Dendritic cell treated with granulocyte-macrophage colony-stimulating factor and Interleukin-4, amounts not matched to agents 40 ng/mL and 50 ng/mL, for 4 days (primary cell): ENCODE measurements at regions not wholly inside any gene's neighbourhood (a gene's known extent, or its start where the extent isn't known, plus 50 kb on each side); places are given as distances from the start of the nearest gene placed in this dataset.
"Not testable (repeated sequence)": the region's sequence is repeated elsewhere in the genome, so short reads cannot be mapped to it uniquely, and the experiment has no call there.

Source experiments
- H3K27ac Mint-ChIP-seq: one replicate; pipeline ENCODE4 v1.8.0; 2022; ENCODE audit warnings: mild to moderate bottlenecking, mixed read lengths
- H3K27me3 Mint-ChIP-seq: one replicate; pipeline ENCODE4 v1.8.0; 2022; ENCODE audit warnings: mild to moderate bottlenecking, mixed read lengths
- H3K36me3 Mint-ChIP-seq: one replicate; pipeline ENCODE4 v1.8.0; 2022; ENCODE audit warnings: low read depth, mixed read lengths
- H3K4me1 Mint-ChIP-seq: one replicate; pipeline ENCODE4 v1.8.0; 2022; ENCODE audit warnings: low read depth, mixed read lengths
- H3K4me3 Mint-ChIP-seq: one replicate; pipeline ENCODE4 v1.8.0; 2022; ENCODE audit warnings: mild to moderate bottlenecking, moderate library complexity, mixed read lengths
- H3K9me3 Mint-ChIP-seq: one replicate; pipeline ENCODE4 v1.8.0; 2022; ENCODE audit warnings: mixed read lengths
- intact Hi-C: fragments of 100-400 bp; cut with micrococcal nuclease; formaldehyde crosslinking; loops from one replicate; pipeline ENCODE4 v1.15.0; 2022

GRCh38 chr1:209157546-209158249, 425.8 kb upstream of the CAMK1G start:
- Mint-ChIP-seq H3K36me3 (no peaks in the 10 kb centered on the region), H3K27me3 (no peaks in the 10 kb centered on the region), H3K27ac (no peak overlapping the region), H3K9me3 (no peaks in the 10 kb centered on the region), H3K4me3 (no peak overlapping the region), H3K4me1 (no peaks in the 10 kb centered on the region)
- intact Hi-C loops = no loop called here

- H3K36me3 Mint-ChIP-seq = no peaks in the 10 kb centered on the region
- H3K27ac Mint-ChIP-seq = no peak overlapping the region
- H3K9me3 Mint-ChIP-seq = no peaks in the 10 kb centered on the region
- H3K27me3 Mint-ChIP-seq = no peaks in the 10 kb centered on the region
- H3K4me1 Mint-ChIP-seq = no peaks in the 10 kb centered on the region
- H3K4me3 Mint-ChIP-seq = no peak overlapping the region
- intact Hi-C loops = no loop called here
Measured at GRCh38 chr1:209158851-209159250, 424.7 kb upstream of the CAMK1G start.

- intact Hi-C loops = no loop called here
- H3K9me3 Mint-ChIP-seq = no peaks in the 10 kb centered on the region
- no peaks in the 10 kb centered on the region for H3K27me3 Mint-ChIP-seq
- H3K27ac Mint-ChIP-seq = no peak overlapping the region
- H3K4me3 Mint-ChIP-seq = no peak overlapping the region
- H3K36me3 Mint-ChIP-seq = no peaks in the 10 kb centered on the region
- H3K4me1 Mint-ChIP-seq = no peaks in the 10 kb centered on the region
Measured at GRCh38 chr1:209160230-209160629, 423.3 kb upstream of the CAMK1G start.

- Mint-ChIP-seq H3K4me3 (no peak overlapping the region), H3K9me3 (no peaks in the 10 kb centered on the region), H3K36me3 (no peaks in the 10 kb centered on the region), H3K27ac (no peak overlapping the region), H3K27me3 (no peaks in the 10 kb centered on the region), H3K4me1 (no peaks in the 10 kb centered on the region)
- intact Hi-C loops = no loop called here
Measured at GRCh38 chr1:209162651-209163050, 420.9 kb upstream of the CAMK1G start.

- no peak overlapping the region for H3K27ac Mint-ChIP-seq
- intact Hi-C loops = no loop called here
- no peaks in the 10 kb centered on the region for H3K27me3 Mint-ChIP-seq
- no peaks in the 10 kb centered on the region for H3K4me1 Mint-ChIP-seq
- no peaks in the 10 kb centered on the region for H3K36me3 Mint-ChIP-seq
- H3K4me3 Mint-ChIP-seq = no peak overlapping the region
- peaks cover 12% of the 10 kb centered on the region for H3K9me3 Mint-ChIP-seq
Measured at GRCh38 chr1:209168204-209168603, 415.3 kb upstream of the CAMK1G start.

- Mint-ChIP-seq H3K27ac (no peak overlapping the region), H3K4me1 (no peaks in the 10 kb centered on the region), H3K9me3 (peaks cover 27% of the 10 kb centered on the region), H3K4me3 (no peak overlapping the region), H3K27me3 (no peaks in the 10 kb centered on the region), H3K36me3 (no peaks in the 10 kb centered on the region)
- intact Hi-C loops = no loop called here
Measured at GRCh38 chr1:209171151-209171550, 412.4 kb upstream of the CAMK1G start.

GRCh38 chr1:209172286-209172685, 411.2 kb upstream of the CAMK1G start:
- Mint-ChIP-seq H3K9me3 (peaks cover 30% of the 10 kb centered on the region), H3K27me3 (no peaks in the 10 kb centered on the region), H3K4me3 (no peak overlapping the region), H3K4me1 (no peaks in the 10 kb centered on the region), H3K36me3 (no peaks in the 10 kb centered on the region), H3K27ac (no peak overlapping the region)
- intact Hi-C loops = no loop called here

- peaks cover 34% of the 10 kb centered on the region for H3K9me3 Mint-ChIP-seq
- H3K27me3 Mint-ChIP-seq, H3K4me3 Mint-ChIP-seq, H3K36me3 Mint-ChIP-seq, H3K4me1 Mint-ChIP-seq, intact Hi-C loops, H3K27ac Mint-ChIP-seq: not testable (repeated sequence)
Measured at GRCh38 chr1:209172792-209173542, 410.5 kb upstream of the CAMK1G start.

- H3K9me3 Mint-ChIP-seq = peaks cover 34% of the 10 kb centered on the region
- H3K27me3 Mint-ChIP-seq, H3K27ac Mint-ChIP-seq, H3K4me1 Mint-ChIP-seq, H3K36me3 Mint-ChIP-seq, H3K4me3 Mint-ChIP-seq, intact Hi-C loops: not testable (repeated sequence)
Measured at GRCh38 chr1:209173796-209174195, 409.7 kb upstream of the CAMK1G start.

- Mint-ChIP-seq H3K4me1 (no peaks in the 10 kb centered on the region), H3K27ac (no peak overlapping the region), H3K27me3 (no peaks in the 10 kb centered on the region)
Measured at GRCh38 chr1:209176866-209177430, 406.6 kb upstream of the CAMK1G start.

GRCh38 chr1:209183195-209183594, 400.3 kb upstream of the CAMK1G start:
- Mint-ChIP-seq H3K4me1 (no peaks in the 10 kb centered on the region), H3K27ac (no peak overlapping the region), H3K4me3 (no peak overlapping the region), H3K27me3 (no peaks in the 10 kb centered on the region), H3K36me3 (no peaks in the 10 kb centered on the region), H3K9me3 (peaks cover 25% of the 10 kb centered on the region)
- intact Hi-C loops = no loop called here

More at GRCh38 chr1:209176866-209177430, 406.6 kb upstream of the CAMK1G start:
- Mint-ChIP-seq H3K4me3 (no peak overlapping the region), H3K9me3 (peaks cover 36% of the 10 kb centered on the region), H3K36me3 (no peaks in the 10 kb centered on the region)
- intact Hi-C loops = no loop called here

GRCh38 chr1:209187589-209187988, 395.9 kb upstream of the CAMK1G start:
- Mint-ChIP-seq H3K9me3 (peaks cover 16% of the 10 kb centered on the region), H3K4me3 (no peak overlapping the region), H3K27me3 (no peaks in the 10 kb centered on the region), H3K36me3 (no peaks in the 10 kb centered on the region), H3K27ac (no peak overlapping the region), H3K4me1 (no peaks in the 10 kb centered on the region)
- intact Hi-C loops = no loop called here

GRCh38 chr1:209190591-209191261, 392.8 kb upstream of the CAMK1G start:
- H3K9me3 Mint-ChIP-seq = peaks cover 10% of the 10 kb centered on the region
- H3K36me3 Mint-ChIP-seq = no peaks in the 10 kb centered on the region
- H3K27me3 Mint-ChIP-seq = no peaks in the 10 kb centered on the region
- intact Hi-C loops = loop anchor here (5.0 kb wide), 1 partner anchor 538 kb away; no protein-coding TSS in a partner anchor
- no peak overlapping the region for H3K27ac Mint-ChIP-seq
- no peaks in the 10 kb centered on the region for H3K4me1 Mint-ChIP-seq
- H3K4me3 Mint-ChIP-seq = no peak overlapping the region

- Mint-ChIP-seq H3K4me3 (no peak overlapping the region), H3K27ac (no peak overlapping the region), H3K4me1 (no peaks in the 10 kb centered on the region), H3K36me3 (no peaks in the 10 kb centered on the region), H3K9me3 (peaks cover 15% of the 10 kb centered on the region), H3K27me3 (no peaks in the 10 kb centered on the region)
- intact Hi-C loops = loop anchor here (5.0 kb wide), 1 partner anchor 539 kb away; no protein-coding TSS in a partner anchor
Measured at GRCh38 chr1:209191262-209191634, 392.3 kb upstream of the CAMK1G start.
